GM12891 (cell line): ENCODE measurements at regions not wholly inside any gene's neighbourhood (a gene's known extent, or its start where the extent isn't known, plus 50 kb on each side); places are given as distances from the start of the nearest gene placed in this dataset.

Experiments
- PAX5 ChIP-seq: IDR thresholded peaks from 2 replicates; pipeline ENCODE4 v1.6.1; 2011; ENCODE audit warnings: low read length, moderate library complexity, mild to moderate bottlenecking; ENCODE audit not compliant: insufficient read depth, severe bottlenecking
- POLR2A ChIP-seq: IDR thresholded peaks from 2 replicates; pipeline ENCODE4 v1.6.1; 2011; ENCODE audit warnings: low read depth, low read length, control low read depth
- POLR2AphosphoS5 ChIP-seq: IDR thresholded peaks from 2 replicates; pipeline ENCODE4 v1.6.1; 2011; ENCODE audit warnings: low read depth, low read length, control low read depth
- TAF1 ChIP-seq: IDR thresholded peaks from 2 replicates; pipeline ENCODE4 v1.6.1; 2011; ENCODE audit warnings: low read depth, low read length, control low read depth

- TF ChIP-seq POLR2AphosphoS5 (no peak), TAF1 (no peak), PAX5 (no peak), POLR2A (no peak)
These were observed 204.0 kb upstream of the HDAC4 start for GRCh38 chr2:239604861-239605260.
